ENCODE measurements at regions not wholly inside any gene's neighbourhood (a gene's known extent, or its start where the extent isn't known, plus 50 kb on each side); places are given as distances from the start of the nearest gene placed in this dataset.

GRCh38 chr3:137061186-137061585, 103.4 kb downstream of the IL20RB start:
- DNase-seq: no peak

- no peak for DNase-seq
Measured at GRCh38 chr3:137062250-137062649, 104.5 kb downstream of the IL20RB start.

GRCh38 chr3:137065381-137065780, 107.6 kb downstream of the IL20RB start:
- no peak for DNase-seq

- no peak for DNase-seq
Measured at GRCh38 chr3:137066092-137066491, 108.3 kb downstream of the IL20RB start.

GRCh38 chr3:137071104-137071503, 113.3 kb downstream of the IL20RB start:
- DNase-seq: no peak

GRCh38 chr3:137075020-137075419, 117.2 kb downstream of the IL20RB start:
- DNase-seq: no peak

- no peak for DNase-seq
Measured at GRCh38 chr3:137078040-137078439, 120.3 kb downstream of the IL20RB start.

- DNase-seq: no peak
Measured at GRCh38 chr3:137079571-137079970, 121.8 kb downstream of the IL20RB start.

GRCh38 chr3:137081711-137082110, 123.9 kb downstream of the IL20RB start:
- no peak for DNase-seq

GRCh38 chr3:137082763-137083162, 125.0 kb downstream of the IL20RB start:
- DNase-seq: no peak

GRCh38 chr3:137083332-137083731, 125.5 kb downstream of the IL20RB start:
- no peak for DNase-seq

- DNase-seq: no peak
Measured at GRCh38 chr3:137084586-137084985, 126.8 kb downstream of the IL20RB start.

- peak; percentile 18 for DNase-seq
Measured at GRCh38 chr3:137097386-137097785, 139.6 kb downstream of the IL20RB start.

GRCh38 chr3:137097852-137098251, 140.1 kb downstream of the IL20RB start:
- DNase-seq: no peak

- DNase-seq: no peak
Measured at GRCh38 chr3:137099364-137100219, 141.8 kb downstream of the IL20RB start.

- no peak for DNase-seq
Measured at GRCh38 chr3:137100326-137100725, 142.5 kb downstream of the IL20RB start.

GRCh38 chr3:137103739-137104138, 146.0 kb downstream of the IL20RB start:
- DNase-seq: peak; percentile 48

GRCh38 chr3:137105277-137105977, 147.6 kb downstream of the IL20RB start:
- DNase-seq: peak; percentile 90

- no peak for DNase-seq
Measured at GRCh38 chr3:137106612-137107240, 148.9 kb downstream of the IL20RB start.

- no peak for DNase-seq
Measured at GRCh38 chr3:137108699-137109440, 151.1 kb downstream of the IL20RB start.

GRCh38 chr3:137110392-137110996, 152.7 kb downstream of the IL20RB start:
- DNase-seq: peak; percentile 58

GRCh38 chr3:137111497-137111896, 153.7 kb downstream of the IL20RB start:
- DNase-seq: no peak

All from tongue (tissue), 1 donor.